ENCODE measurements at regions not wholly inside any gene's neighbourhood (a gene's known extent, or its start where the extent isn't known, plus 50 kb on each side); places are given as distances from the start of the nearest gene placed in this dataset.

DNA sequence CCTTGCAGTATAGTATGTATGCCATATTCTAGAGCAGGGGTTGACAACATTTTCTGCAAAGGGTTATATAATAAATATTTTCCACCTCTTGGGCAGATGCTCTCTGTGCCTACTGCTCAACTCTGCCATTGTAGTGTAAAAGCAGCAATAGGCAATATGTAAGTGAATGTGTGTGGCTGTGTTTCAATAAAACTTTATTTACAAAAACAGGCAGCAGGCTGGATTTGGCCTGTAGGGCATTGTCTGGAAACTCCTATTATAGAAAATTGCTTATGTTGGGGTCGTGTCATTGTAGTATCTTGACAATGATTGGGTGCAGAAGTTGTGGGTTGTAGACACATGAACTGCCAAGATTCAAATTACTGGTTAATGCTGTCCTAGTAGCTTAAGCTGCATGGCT lies 153.6 kb upstream of the CNTN3 start:
- Histone ChIP-seq H3K9me3 (ENCODE audit: control insufficient read depth, low read depth, low read length) (no peaks in the 10 kb centered on the region), H3K27ac (ENCODE audit: control insufficient read depth, insufficient read depth, low read length) (no peak overlapping the region), H3K27me3 (ENCODE audit: control insufficient read depth, extremely low read depth, insufficient read depth, low read length) (no peaks in the 10 kb centered on the region), H3K9ac (ENCODE audit: control insufficient read depth, extremely low read depth, insufficient read depth, low read length) (no peak overlapping the region), H4K20me1 (ENCODE audit: control insufficient read depth, extremely low read depth, insufficient read depth, low read length) (no peaks in the 10 kb centered on the region), H2AFZ (ENCODE audit: control insufficient read depth, low read length) (no peak overlapping the region), H3K4me2 (ENCODE audit: control insufficient read depth, extremely low read depth, insufficient read depth, low read depth, low read length) (no peak overlapping the region), H3K36me3 (ENCODE audit: control insufficient read depth in 2 of 2, extremely low read depth in 1 of 2, insufficient read depth in 2 of 2, low read length in 2 of 2) (no peaks in the 10 kb centered on the region), H3K9me1 (ENCODE audit: control insufficient read depth, extremely low read depth, insufficient read depth, low read length) (no peaks in the 10 kb centered on the region), H3K4me3 (ENCODE audit: control insufficient read depth in 2 of 3, extremely low read depth in 1 of 3, insufficient read depth in 2 of 3, low read depth in 1 of 3, low read length in 3 of 3) (no peak overlapping the region), H3K79me2 (ENCODE audit: control insufficient read depth, insufficient read depth, low read length) (no peaks in the 10 kb centered on the region), H3K4me1 (ENCODE audit: control insufficient read depth, extremely low read depth, insufficient read depth, low read length) (no peaks in the 10 kb centered on the region)
- TF ChIP-seq, protein P1, sequence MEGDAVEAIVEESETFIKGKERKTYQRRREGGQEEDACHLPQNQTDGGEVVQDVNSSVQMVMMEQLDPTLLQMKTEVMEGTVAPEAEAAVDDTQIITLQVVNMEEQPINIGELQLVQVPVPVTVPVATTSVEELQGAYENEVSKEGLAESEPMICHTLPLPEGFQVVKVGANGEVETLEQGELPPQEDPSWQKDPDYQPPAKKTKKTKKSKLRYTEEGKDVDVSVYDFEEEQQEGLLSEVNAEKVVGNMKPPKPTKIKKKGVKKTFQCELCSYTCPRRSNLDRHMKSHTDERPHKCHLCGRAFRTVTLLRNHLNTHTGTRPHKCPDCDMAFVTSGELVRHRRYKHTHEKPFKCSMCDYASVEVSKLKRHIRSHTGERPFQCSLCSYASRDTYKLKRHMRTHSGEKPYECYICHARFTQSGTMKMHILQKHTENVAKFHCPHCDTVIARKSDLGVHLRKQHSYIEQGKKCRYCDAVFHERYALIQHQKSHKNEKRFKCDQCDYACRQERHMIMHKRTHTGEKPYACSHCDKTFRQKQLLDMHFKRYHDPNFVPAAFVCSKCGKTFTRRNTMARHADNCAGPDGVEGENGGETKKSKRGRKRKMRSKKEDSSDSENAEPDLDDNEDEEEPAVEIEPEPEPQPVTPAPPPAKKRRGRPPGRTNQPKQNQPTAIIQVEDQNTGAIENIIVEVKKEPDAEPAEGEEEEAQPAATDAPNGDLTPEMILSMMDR (optimal IDR thresholded peaks at IDR 0.05 in 1 of 3, IDR thresholded peaks at IDR 0.05 in 1 of 3, conservative IDR thresholded peaks at IDR 0.05 in 1 of 3; ENCODE audit: extremely low read depth in 1 of 3, insufficient read depth in 2 of 3, low read length in 3 of 3), result no peak
- TF ChIP-seq EZH2 (IDR thresholded peaks at IDR 0.05; ENCODE audit: low read length), result no peak
- DNase-seq (ENCODE audit: low read depth, low spot score) (no peak), FAIRE-seq (no peak)
- dilution Hi-C loops (cut with MboI; ENCODE audit: extremely low pct_ligation_motif_present, low sequenced_read_pairs), result no loop called here

- Histone ChIP-seq H3K9me3 (ENCODE audit: control insufficient read depth, low read depth, low read length) (no peaks in the 10 kb centered on the region), H2AFZ (ENCODE audit: control insufficient read depth, low read length) (no peak overlapping the region), H3K9ac (ENCODE audit: control insufficient read depth, extremely low read depth, insufficient read depth, low read length) (no peak overlapping the region), H3K4me3 (ENCODE audit: control insufficient read depth in 2 of 3, extremely low read depth in 1 of 3, insufficient read depth in 2 of 3, low read depth in 1 of 3, low read length in 3 of 3) (no peak overlapping the region), H3K4me2 (ENCODE audit: control insufficient read depth, extremely low read depth, insufficient read depth, low read depth, low read length) (no peak overlapping the region), H3K79me2 (ENCODE audit: control insufficient read depth, insufficient read depth, low read length) (no peaks in the 10 kb centered on the region), H3K4me1 (ENCODE audit: control insufficient read depth, extremely low read depth, insufficient read depth, low read length) (no peaks in the 10 kb centered on the region), H3K27ac (ENCODE audit: control insufficient read depth, insufficient read depth, low read length) (no peak overlapping the region), H3K27me3 (ENCODE audit: control insufficient read depth, extremely low read depth, insufficient read depth, low read length) (no peaks in the 10 kb centered on the region), H4K20me1 (ENCODE audit: control insufficient read depth, extremely low read depth, insufficient read depth, low read length) (no peaks in the 10 kb centered on the region), H3K9me1 (ENCODE audit: control insufficient read depth, extremely low read depth, insufficient read depth, low read length) (no peaks in the 10 kb centered on the region), H3K36me3 (ENCODE audit: control insufficient read depth in 2 of 2, extremely low read depth in 1 of 2, insufficient read depth in 2 of 2, low read length in 2 of 2) (no peaks in the 10 kb centered on the region)
- DNase-seq (ENCODE audit: low read depth, low spot score), result no peak
- dilution Hi-C loops (cut with MboI; ENCODE audit: extremely low pct_ligation_motif_present, low sequenced_read_pairs), result no loop called here
- FAIRE-seq, result no peak
- TF ChIP-seq EZH2 (IDR thresholded peaks at IDR 0.05; ENCODE audit: low read length), result no peak
- TF ChIP-seq, protein P1 (optimal IDR thresholded peaks at IDR 0.05 in 1 of 3, IDR thresholded peaks at IDR 0.05 in 1 of 3, conservative IDR thresholded peaks at IDR 0.05 in 1 of 3; ENCODE audit: extremely low read depth in 1 of 3, insufficient read depth in 2 of 3, low read length in 3 of 3), result no peak
These were observed 151.9 kb upstream of the CNTN3 start for GRCh38 chr3:74766405-74766804.
